ELF-1 (cell line): ENCODE measurements at regions not wholly inside any gene's neighbourhood (a gene's known extent, or its start where the extent isn't known, plus 50 kb on each side); places are given as distances from the start of the nearest gene placed in this dataset.
"Not testable (repeated sequence)": the region's sequence is repeated elsewhere in the genome, so short reads cannot be mapped to it uniquely, and the experiment has no call there.

Experiments used
- DNase-seq: peaks from one replicate; pipeline ENCODE4 v3.0.0-alpha.2; 2016; ENCODE audit warnings: low read depth, low spot score

- no peak for DNase-seq
These were observed 66.1 kb upstream of the SMURF2 start for GRCh38 chr17:64728041-64728695.

DNA sequence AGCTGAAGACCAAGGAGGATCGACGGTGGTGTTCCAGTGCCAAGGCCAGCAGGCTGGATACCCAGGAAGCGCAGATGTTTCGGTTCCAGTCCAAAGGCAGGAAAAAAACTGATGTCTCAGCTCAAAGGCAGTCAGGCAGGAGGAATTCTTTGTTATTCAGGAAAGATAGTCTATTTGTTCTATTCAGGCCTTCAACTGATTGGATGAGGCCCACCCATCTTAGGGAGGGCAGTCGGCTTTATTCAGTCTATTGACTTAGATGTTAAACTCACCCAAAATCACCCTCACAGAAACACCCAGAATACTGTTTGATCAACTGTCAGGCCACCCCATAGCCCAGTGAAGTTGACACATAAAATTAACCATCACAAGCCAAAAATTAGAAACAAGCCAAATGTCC is 63.9 kb upstream of the SMURF2 start:
- not testable (repeated sequence) for DNase-seq

GRCh38 chr17:64724246-64724645 is 62.1 kb upstream of the SMURF2 start:
- not testable (repeated sequence) for DNase-seq

DNA sequence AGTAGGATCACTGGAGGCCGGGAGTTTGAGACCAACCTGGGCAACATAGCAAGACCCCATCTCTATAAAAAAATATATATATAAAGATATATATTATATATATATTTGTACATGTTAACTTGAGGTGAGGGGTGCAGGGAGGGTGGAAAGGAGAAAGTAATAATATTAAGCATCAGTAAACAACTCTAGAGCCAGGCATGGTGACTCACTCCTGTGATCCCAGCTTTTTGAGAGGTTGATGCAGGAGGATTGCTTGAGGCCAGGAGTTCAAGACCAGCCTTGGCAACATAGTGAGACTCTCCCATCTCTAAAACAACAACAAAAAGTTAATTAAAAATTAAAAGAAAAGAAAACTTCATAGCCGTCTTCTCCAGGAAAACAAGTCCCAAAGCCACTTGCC is 61.7 kb upstream of the SMURF2 start:
- no peak for DNase-seq

DNA sequence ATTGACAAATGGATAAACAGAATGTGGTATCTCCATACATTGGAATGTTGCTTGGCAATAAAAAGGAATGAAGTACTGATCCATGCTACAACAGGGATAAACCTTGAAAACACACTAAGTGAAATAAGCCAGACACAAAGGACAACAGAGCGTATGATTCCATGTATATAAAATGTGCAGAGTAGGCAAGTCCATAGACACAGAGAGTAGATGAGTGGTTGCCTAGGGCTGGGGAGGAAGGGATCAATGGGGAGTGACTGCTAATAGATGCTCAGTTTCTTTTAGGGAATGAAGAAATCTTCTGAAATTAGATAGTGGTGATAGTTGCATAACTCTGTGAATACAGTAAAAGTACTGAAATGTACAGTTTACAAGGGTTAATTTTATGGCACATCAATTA is 59.4 kb upstream of the SMURF2 start:
- DNase-seq = not testable (repeated sequence)

DNA sequence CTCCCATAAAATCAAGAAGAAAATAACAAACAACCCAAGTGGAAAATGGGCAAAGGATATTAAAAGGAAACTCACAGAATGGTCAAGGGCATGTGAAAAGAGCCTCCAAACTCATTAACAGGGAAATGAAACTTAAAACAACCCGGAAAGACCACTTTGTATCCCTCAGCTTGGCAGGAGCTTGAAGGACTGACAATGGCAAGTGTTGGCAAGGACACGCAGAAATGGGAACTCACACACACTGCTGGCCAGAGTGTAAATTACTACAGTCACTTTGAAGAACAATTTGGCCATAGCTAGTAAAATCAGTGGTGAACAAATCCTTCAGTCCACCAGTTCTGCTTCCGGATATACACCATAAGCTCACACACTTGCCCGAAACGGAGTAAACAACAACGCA is 58.1 kb upstream of the SMURF2 start:
- DNase-seq = not testable (repeated sequence)

DNA sequence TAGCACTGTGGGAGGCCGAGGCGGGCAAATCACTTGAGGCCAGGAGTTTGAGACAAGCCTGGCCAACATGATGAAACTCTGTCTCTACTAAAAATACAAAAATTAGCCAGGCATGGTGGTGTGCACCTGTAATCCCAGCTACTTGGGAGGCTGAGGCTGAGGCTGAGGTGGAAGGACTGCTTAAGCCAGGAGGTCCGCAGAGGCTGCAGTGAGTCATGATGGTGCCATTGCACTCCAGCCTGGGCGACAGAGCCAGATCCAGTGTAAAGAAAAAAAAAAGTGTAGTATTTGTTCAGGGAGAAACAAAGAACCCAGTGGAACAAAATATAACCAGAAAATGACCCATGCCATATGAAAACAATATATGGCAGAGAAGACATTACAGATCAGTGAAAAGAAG is 57.4 kb upstream of the SMURF2 start:
- DNase-seq = not testable (repeated sequence)

GRCh38 chr17:64718816-64719215 is 56.7 kb upstream of the SMURF2 start:
- DNase-seq = not testable (repeated sequence)

- DNase-seq = no peak
These were observed 56.0 kb upstream of the SMURF2 start for GRCh38 chr17:64718058-64718457.

DNA sequence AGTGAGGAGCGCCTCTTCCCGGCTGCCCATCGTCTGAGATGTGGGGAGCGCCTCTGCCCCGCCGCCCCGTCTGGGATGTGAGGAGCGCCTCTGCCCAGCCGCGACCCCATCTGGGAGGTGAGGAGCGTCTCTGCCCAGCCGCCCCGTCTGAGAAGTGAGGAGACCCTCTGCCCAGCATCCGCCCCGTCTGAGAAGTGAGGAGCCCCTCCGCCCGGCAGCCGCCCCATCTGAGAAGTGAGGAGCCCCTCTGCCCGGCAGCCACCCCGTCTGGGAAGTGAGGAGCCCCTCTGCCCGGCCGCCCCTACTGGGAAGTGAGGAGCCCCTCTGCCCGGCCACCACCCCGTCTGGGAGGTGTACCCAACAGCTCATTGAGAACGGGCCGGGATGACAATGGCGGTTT is 54.4 kb upstream of the SMURF2 start:
- not testable (repeated sequence) for DNase-seq

- DNase-seq = not testable (repeated sequence)
These were observed 51.7 kb upstream of the SMURF2 start for GRCh38 chr17:64713786-64714185.

GRCh38 chr17:64712557-64713351 is 50.6 kb upstream of the SMURF2 start:
- DNase-seq = not testable (repeated sequence)
